ENCODE measurements at regions not wholly inside any gene's neighbourhood (a gene's known extent, or its start where the extent isn't known, plus 50 kb on each side); places are given as distances from the start of the nearest gene placed in this dataset.

DNA sequence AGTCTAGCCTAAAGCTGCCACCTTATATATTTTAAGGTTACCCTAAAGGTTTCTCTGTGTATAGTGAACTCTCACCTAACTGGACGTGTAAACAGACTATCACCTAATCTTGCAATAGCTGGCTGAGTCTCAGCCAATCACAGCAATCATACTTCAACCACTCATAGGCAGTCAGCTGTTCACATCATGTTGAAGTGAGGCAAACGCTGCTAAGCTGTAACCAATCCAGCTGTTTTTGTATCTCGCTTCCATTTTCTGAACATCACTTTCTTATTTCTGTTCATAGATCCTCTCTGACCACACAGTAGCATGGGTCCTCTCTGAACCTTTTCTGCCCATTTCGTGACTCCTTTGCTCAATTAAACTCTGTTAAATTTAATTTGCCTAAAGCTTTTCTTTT lies 468.2 kb upstream of the POU3F3 start:
- TF ChIP-seq CBX2 (IDR thresholded peaks at IDR 0.05; ENCODE audit: borderline replicate concordance, low read depth) (no peak), POLR2A (IDR thresholded peaks at IDR 0.05; ENCODE audit: low read length) (no peak)
